Adrenal gland (tissue), 9 donors: ENCODE measurements at regions not wholly inside any gene's neighbourhood (a gene's known extent, or its start where the extent isn't known, plus 50 kb on each side); places are given as distances from the start of the nearest gene placed in this dataset.

Experiments
- DNase-seq, 7 donors: peaks; one replicate each; pipeline ENCODE4 v3.0.0-alpha.2; 2019 to 2020
- H3K27ac ChIP-seq, 5 donors: fragments of 200-600 bp; sonication (generic) in 4 of 5; 1 replicate in 3 of 5; 2 replicates in 2 of 5; pipeline versions ENCODE4 v1.5.1 to v1.8.0; 2016 to 2020; ENCODE audit warnings: mild to moderate bottlenecking in 1 of 5
- H3K27me3 ChIP-seq: fragments of 200-600 bp; 2 replicates; pipeline ENCODE4 v1.8.0; 2021
- H3K36me3 ChIP-seq, 2 donors: fragments of 200-600 bp; replicated peaks in 1 of 2; 1 replicate in 1 of 2; 2 replicates in 1 of 2; pipeline versions ENCODE4 v1.5.1 to v1.8.0; 2018 to 2022
- H3K4me1 ChIP-seq, 2 donors: fragments of 200-600 bp; replicated peaks in 1 of 2; 1 replicate in 1 of 2; 2 replicates in 1 of 2; pipeline versions ENCODE4 v1.5.1 to v1.8.0; 2018 to 2021
- H3K4me3 ChIP-seq, 4 donors: fragments of 200-600 bp; sonication (generic) in 3 of 4; one replicate each; pipeline ENCODE4 v1.5.1; 2016 to 2018
- H3K9me3 ChIP-seq, 3 donors: fragments of 200-600 bp; sonication (generic) in 1 of 3; replicated peaks in 1 of 3; 1 replicate in 2 of 3; 2 replicates in 1 of 3; pipeline versions ENCODE4 v1.5.1 to v1.8.0; 2016 to 2021
- CTCF ChIP-seq, 6 experiments: fragments of 450-650 bp in 4 of 6; fragments of 200-600 bp in 2 of 6; sonication (generic) in 1 of 6; IDR thresholded peaks; 1 replicate in 5 of 6; 2 replicates in 1 of 6; pipeline versions ENCODE4 v1.5.1 to v1.8.0; 2016 to 2021; ENCODE audit warnings: antibody characterized with exemption in 6 of 6, mild to moderate bottlenecking in 2 of 6, moderate library complexity in 1 of 6
- POLR2A ChIP-seq, 2 donors: fragments of 450-650 bp; IDR thresholded peaks; one replicate each; pipeline ENCODE4 v1.6.1; 2017; ENCODE audit warnings: antibody characterized with exemption in 2 of 2, mild to moderate bottlenecking in 2 of 2, moderate library complexity in 1 of 2
- whole genome bisulfite sequencing, 4 donors: extraction: QIAGEN DNeasy Blood & Tissue Kit in 2 of 4; methylation state at CpG; one replicate each; pipeline versions ENCODE4 v1.1.5 to v1.1.7; 2013 to 2017; 5-methylcytosine and 5-hydroxymethylcytosine counted together
- intact Hi-C, 2 donors: fragments of 100-400 bp; cut with DNase I; formaldehyde crosslinking; loops; one replicate each; pipeline versions ENCODE4 v1.14.1 to v1.15.0; 2022 to 2023
- donor health status: healthy with polysubstance abuse.
- donor health status: Bipolar disorder and iron deficiency.
- donor health status: DM: yes; HTN: yes; CAD: no.
- donor health status: DM: no; HTN: no; CAD: no.
- donor health status: DM: no; HTN: no; CAD: no.

- WGBS, 4 donors: 66 to 86% (median 77%) methylated on average over 1 of the region's 1 CpG
- intact Hi-C loops: no loop called here
- Histone ChIP-seq H3K36me3 (no peaks in the 10 kb centered on the region), H3K27ac (no peak overlapping the region), H3K9me3 (no peaks in the 10 kb centered on the region), H3K27me3 (no peaks in the 10 kb centered on the region), H3K4me3 (no peak overlapping the region), H3K4me1 (no peaks in the 10 kb centered on the region)
- DNase-seq: no peak
- no peak for TF ChIP-seq CTCF (IDR thresholded peaks at IDR 0.05)
- TF ChIP-seq POLR2A (IDR thresholded peaks at IDR 0.05): no peak
Observed at GRCh38 chr2:185174353-185174752, 564.3 kb upstream of the FSIP2 start.

GRCh38 chr2:185179743-185180142, 558.9 kb upstream of the FSIP2 start:
- intact Hi-C loops: no loop called here
- TF ChIP-seq POLR2A (IDR thresholded peaks at IDR 0.05) (no peak), CTCF (IDR thresholded peaks at IDR 0.05) (no peak)
- H3K27me3 ChIP-seq: no peaks in the 10 kb centered on the region

GRCh38 chr2:185181901-185182300, 556.7 kb upstream of the FSIP2 start:
- H3K4me3 ChIP-seq: no peak overlapping the region
- H3K27ac ChIP-seq: no peak overlapping the region
- no peaks in the 10 kb centered on the region for H3K9me3 ChIP-seq
- H3K4me1 ChIP-seq: no peaks in the 10 kb centered on the region
- intact Hi-C loops: no loop called here
- no peaks in the 10 kb centered on the region for H3K36me3 ChIP-seq
- H3K27me3 ChIP-seq: no peaks in the 10 kb centered on the region
- 84 to 86% (median 85%) methylated on average over 3 of the region's 3 CpGs for WGBS, 4 donors
- no peak for DNase-seq
- TF ChIP-seq CTCF (IDR thresholded peaks at IDR 0.05) (no peak), POLR2A (IDR thresholded peaks at IDR 0.05) (no peak)

More at GRCh38 chr2:185179743-185180142, 558.9 kb upstream of the FSIP2 start:
- H3K36me3 ChIP-seq: no peaks in the 10 kb centered on the region
- H3K27ac ChIP-seq: no peak overlapping the region
- H3K9me3 ChIP-seq: no peaks in the 10 kb centered on the region
- 31 to 40% (median 36%) methylated on average over 3 of the region's 3 CpGs for WGBS, 4 donors
- H3K4me3 ChIP-seq: no peak overlapping the region
- no peak for DNase-seq
- no peaks in the 10 kb centered on the region for H3K4me1 ChIP-seq

- Histone ChIP-seq H3K27ac (no peak overlapping the region), H3K36me3 (no peaks in the 10 kb centered on the region), H3K4me3 (no peak overlapping the region), H3K27me3 (no peaks in the 10 kb centered on the region), H3K4me1 (no peaks in the 10 kb centered on the region), H3K9me3 (no peaks in the 10 kb centered on the region)
- no peak for DNase-seq
- 61 to 100% (median 74%) methylated on average over 2 to 4 of the region's 4 CpGs for WGBS, 4 donors
- intact Hi-C loops: no loop called here
- TF ChIP-seq POLR2A (IDR thresholded peaks at IDR 0.05) (no peak), CTCF (IDR thresholded peaks at IDR 0.05) (no peak)
Observed at GRCh38 chr2:185185044-185185443, 553.6 kb upstream of the FSIP2 start.
